ENCODE measurements at regions not wholly inside any gene's neighbourhood (a gene's known extent, or its start where the extent isn't known, plus 50 kb on each side); places are given as distances from the start of the nearest gene placed in this dataset.

GRCh38 chr10:44627591-44628354, 242.9 kb upstream of the CXCL12 start:
- no peak for DNase-seq

- DNase-seq, result peak; percentile 40 to 59 (median 59)
Measured at GRCh38 chr10:44628921-44629320, 244.0 kb upstream of the CXCL12 start.

DNA sequence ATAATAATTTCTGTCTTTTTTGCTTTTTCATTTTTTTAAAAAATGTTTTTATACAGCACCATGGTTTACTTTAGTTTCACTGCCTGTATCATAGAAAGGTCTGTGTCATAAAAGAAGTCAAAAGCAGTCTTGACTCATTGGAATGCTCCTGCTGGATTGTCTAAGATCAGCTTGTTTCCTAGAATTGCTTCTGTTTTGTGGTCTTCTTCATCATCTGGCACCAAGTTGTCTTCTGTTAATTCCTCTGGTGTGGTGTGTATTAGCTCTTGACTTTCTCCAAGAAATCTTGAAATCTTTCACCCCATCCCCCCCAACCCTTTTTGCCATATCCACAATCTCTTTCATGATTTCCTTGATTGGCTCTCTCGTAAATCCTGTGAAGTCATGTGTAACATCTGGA, 250.3 kb upstream of the CXCL12 start:
- DNase-seq, result no peak

GRCh38 chr10:44636625-44637024, 251.7 kb upstream of the CXCL12 start:
- DNase-seq, result no peak

- DNase-seq, result no peak
Measured at GRCh38 chr10:44640429-44640828, 255.5 kb upstream of the CXCL12 start.

DNA sequence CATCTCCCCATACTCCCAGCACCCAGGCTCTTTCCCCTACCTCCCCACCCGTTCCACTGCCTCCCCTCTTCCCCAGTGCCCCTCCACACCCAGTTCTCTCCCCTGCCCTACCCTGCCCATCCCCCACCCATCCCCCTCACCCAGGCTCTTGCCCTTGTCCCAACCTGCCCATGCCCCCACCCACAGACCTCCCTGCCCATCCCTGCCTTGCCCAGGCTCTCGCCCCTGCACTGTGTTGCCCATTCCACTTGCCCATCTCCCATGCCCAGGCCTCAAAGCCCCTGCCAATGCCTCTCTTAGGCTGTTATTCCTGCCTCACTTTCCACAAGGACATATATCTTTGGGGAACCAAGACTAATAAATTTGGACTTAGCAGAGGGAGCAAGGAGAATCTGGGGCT, 262.6 kb upstream of the CXCL12 start:
- no peak for DNase-seq

- no peak for DNase-seq
Measured at GRCh38 chr10:44647877-44648542, 263.1 kb upstream of the CXCL12 start.

GRCh38 chr10:44650691-44651661, 260.2 kb upstream of the TMEM72 start:
- no peak for DNase-seq

DNA sequence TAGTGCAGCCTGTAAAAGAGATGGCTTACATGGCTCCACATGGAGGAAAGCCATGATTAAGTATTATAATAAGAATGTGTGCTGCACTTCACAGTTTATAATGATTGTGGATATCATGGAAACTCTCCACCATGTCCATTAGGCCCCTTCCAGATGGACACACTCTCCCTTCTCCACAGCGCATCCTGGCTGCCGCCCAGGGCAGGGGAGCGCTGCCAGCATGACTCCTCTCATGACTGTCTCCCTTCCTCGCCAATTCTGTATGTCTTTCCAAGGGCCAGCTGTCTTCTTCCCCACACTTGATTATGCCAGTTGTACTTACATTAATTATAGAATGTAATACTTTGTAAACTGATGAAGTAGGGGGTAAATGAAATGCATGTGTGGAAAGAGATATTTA, 259.3 kb upstream of the TMEM72 start:
- no peak for DNase-seq

GRCh38 chr10:44659320-44659719, 251.8 kb upstream of the TMEM72 start:
- DNase-seq, result no peak

- no peak for DNase-seq
Measured at GRCh38 chr10:44660271-44660670, 250.9 kb upstream of the TMEM72 start.

GRCh38 chr10:44662051-44662450, 249.1 kb upstream of the TMEM72 start:
- no peak for DNase-seq

DNA sequence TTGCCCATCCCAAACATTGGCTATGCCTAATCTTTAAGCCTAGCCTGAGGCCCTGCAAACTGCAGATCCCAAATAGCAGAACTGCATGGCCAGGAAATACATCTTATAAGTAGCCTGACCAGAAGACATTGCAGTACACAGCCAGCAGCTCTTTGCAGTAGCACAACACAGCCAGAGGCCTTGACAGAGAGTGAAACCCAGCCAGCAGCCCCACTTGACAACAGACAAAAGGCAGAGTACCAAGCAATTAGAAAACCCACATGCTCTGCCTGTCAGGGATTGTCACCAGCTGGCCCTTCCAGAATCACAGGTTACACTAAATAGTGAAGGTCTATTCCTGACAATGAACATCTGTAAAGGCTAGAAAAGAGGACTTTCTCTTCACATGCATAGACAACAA, 242.8 kb upstream of the TMEM72 start:
- DNase-seq, result no peak

- no peak for DNase-seq
Measured at GRCh38 chr10:44671319-44671718, 239.8 kb upstream of the TMEM72 start.

DNA sequence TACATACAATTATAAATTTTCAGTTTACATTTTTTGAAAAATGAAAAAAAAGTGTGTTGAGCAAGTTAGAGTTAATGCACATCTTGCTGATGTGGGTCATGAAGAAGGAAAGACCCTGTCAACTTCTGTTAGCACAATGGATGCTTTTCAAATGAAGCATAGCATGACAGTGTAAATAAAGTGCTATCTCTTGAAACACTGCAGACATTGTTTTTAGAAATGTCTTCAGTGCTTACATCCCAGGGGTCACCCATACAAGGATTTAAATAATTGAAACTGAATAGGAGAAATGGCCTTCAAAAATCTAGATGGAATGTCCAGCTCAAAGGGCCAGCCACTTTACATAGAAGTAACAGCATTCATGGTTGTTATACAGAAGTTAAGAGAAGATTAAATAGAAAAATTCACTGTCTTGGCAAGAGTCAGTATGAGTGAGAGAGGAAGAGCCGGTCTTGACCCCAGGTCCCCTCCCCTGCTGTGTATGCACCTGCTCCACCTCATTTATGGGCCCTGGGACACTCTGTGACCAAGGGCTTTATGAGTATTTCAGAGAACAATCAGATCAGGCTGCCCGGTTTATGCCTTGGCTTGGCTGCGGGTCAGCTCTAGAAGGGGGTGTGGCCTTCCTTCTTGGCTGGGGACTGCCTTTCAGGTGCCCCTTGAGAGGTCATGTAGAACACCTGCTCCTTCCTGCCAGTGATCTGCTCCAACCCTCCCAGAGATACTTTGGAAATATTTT, 237.7 kb upstream of the TMEM72 start:
- DNase-seq, result no peak

DNA sequence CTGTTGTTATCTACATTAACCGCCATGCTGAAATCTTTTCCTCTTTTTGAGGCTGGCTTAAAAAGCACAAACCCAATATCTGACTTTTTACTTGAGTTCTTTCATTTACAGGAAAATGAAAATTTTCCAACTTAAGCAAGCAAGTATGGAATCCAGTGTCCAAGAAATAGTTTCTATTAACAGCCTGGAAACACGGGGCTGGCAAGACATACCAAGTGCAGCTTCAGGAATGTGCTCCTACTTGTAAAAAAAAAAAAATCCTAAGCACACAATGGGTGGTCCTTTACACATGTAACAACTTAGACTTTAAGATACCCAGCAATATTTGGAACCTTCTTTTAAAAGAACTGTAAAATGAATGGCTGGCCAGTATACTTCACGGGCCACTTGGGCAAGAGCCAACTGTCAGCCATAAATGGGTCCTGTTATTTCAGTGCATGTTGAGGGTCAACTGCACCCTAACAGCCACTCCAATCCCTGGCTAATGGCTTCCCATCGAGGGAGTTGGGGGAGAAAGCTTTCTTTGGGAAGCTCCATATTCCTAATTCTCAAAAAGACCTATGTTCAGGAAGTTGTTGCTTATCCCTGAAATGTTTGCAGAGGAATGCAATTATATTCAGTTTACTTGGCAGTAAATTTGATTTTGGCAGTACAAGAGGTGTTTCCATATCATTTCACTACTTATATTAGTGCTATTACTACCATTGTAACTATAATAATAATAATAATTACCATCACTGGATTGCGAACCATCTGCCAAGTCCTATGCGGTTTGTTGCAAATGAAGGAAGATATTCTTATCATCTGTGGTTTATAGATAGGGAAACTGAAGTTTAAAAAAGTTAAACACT, 236.4 kb upstream of the TMEM72 start:
- DNase-seq, result no peak

DNA sequence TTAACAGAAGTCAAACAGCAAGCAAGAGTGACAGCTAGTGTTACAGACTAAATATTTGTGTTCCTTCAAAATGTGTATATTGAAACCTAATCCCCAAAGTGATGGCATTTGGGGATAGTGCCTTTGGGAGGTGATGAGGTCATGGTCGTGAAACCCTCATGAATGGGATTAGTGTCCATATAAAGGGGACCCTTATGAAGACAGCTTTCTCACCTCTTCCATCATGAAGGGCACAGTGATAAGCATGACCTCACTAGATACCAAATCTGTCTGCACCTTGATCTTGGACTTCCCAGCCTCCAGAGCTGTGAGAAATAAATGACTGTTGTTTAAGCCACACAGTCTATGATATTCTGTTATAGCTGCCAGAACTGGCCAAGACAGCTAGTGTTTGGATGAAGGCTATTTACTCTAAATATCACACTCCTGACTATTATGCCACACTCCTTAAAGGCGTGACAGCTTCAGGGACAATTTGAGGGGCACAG, 235.7 kb upstream of the TMEM72 start:
- no peak for DNase-seq

- no peak for DNase-seq
Measured at GRCh38 chr10:44680764-44681163, 230.4 kb upstream of the TMEM72 start.

- DNase-seq, result no peak
Measured at GRCh38 chr10:44682507-44682906, 228.6 kb upstream of the TMEM72 start.

DNA sequence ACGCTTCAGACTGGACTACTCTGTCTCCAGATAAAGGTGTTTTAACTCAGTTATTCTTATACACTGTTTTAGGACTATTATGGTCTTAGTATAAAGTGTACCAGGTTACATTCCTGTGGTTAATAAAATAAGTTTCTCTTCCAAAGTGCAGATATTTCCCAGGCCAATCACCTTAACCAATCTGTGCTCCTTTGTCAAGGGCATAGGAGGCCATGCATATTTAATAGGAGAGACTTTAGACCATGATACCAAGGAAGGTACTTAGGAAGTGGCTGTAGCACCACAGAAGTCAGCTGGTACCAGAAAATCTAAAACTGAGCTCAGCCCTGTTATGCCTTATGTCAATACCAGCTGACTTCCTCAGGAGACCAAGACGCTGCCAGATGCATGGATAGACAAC, 226.5 kb upstream of the TMEM72 start:
- no peak for DNase-seq

- no peak for DNase-seq
Measured at GRCh38 chr10:44685220-44685619, 225.9 kb upstream of the TMEM72 start.

GRCh38 chr10:44685747-44686146, 225.4 kb upstream of the TMEM72 start:
- DNase-seq, result no peak
